ENCODE measurements at regions not wholly inside any gene's neighbourhood (a gene's known extent, or its start where the extent isn't known, plus 50 kb on each side); places are given as distances from the start of the nearest gene placed in this dataset.
"Not testable (repeated sequence)": the region's sequence is repeated elsewhere in the genome, so short reads cannot be mapped to it uniquely, and the experiment has no call there.

DNA sequence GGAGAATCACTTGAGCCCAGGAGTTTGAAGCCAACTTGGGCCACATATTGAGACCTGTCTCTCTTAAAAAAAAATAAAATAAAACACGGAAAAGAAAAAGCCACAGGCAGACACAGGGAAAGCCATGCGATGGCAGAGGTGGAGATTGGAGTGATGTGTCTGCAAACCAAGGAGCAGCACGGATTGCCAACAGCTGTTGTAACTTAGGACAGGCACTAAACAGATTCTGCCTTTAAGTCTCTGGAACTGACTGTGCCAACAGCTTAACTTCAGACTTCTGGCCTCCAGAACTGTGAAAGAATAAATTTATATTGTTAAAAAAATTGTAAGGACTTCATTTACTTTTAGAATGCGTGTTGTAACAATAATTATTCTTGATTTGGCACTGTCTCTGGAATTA is 318.5 kb upstream of the CHD1 start:
- DNase-seq: no peak

DNA sequence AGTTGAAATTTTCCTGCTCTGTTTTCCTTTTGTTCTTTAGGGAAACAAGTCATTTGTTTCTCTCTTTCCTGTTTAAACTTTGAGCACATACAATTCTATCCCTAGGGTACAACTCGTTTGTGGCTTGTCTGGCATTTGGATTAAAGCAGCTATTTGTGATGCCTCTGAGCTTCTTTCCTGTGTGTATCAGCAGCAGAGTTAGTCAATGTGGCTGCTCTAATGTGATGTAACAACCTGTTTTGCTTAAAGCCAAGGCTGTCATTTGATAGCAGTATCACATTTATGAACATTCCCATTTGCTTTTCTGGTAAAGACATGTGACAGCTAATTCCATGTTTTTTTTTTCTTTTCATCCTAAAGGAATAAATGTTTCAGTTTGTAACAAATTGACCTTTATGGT is 314.3 kb upstream of the CHD1 start:
- no peak for DNase-seq

DNA sequence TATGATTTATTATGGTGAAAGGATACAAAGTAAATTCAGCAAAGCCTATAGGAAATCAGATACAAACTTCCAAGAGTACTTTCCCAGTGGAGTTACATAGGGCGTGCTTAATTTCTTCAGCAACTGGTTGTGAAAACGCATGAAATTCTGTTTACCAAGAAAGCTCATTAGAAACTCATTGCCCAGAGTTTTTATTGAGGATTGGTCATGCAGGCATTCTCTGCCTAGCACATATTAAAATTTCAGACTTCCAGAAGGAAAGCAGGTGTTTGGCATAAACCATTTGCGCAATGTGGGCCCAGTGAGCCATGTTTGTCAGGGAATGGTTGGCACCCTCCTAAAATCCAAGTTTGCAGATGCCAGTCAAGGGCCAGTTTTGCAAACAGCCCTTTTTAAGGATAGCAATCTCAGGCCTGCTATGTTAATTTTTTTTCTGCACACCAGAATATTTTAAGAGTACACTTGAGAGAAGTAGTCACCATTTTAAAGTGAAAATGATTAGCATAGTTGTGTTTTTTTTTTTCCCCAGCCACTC is 311.1 kb upstream of the CHD1 start:
- DNase-seq: no peak

DNA sequence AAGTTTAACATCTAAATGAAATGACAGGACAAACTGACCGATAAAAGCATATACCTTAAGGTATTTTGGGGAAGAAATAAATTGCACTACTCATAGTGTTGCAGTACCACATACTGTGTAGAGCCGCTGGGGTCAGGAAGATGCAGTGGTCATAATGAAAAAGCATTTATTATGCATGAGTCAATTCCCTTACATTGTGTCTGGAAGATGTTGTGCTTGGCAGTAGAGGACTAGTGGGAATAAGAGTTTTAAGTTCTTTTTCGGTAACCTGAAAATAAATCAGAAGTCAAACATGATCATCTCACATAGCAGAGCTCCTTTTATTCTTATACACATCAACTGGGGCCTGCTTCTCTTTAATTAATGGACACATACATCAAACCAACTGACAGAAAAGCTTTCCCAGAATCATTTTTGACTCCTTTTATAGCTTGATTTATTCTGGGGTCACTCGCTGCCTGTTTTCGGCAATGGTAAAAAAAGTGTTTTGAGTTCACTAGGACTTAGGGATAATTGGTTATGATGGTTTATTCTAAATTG is 262.5 kb upstream of the CHD1 start:
- no peak for DNase-seq

DNA sequence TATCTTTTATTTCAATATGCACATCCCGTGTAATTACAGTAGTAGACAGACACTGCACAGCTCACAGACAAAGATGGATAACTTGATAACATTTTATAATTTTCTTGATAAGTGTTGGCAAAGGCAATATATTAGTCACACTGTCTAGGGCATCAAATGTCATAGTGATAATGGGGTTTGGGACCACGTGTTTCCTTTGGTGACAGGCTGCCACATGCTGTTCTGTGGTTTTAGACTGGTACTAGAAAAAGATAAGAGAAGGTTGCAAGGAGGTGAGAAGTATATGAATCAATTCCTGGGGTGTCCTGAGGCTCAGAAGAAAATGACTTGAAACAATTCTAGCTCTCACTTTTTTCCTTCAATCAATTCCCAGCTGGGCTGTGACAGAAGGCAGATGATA is 258.8 kb upstream of the CHD1 start:
- DNase-seq: no peak

DNA sequence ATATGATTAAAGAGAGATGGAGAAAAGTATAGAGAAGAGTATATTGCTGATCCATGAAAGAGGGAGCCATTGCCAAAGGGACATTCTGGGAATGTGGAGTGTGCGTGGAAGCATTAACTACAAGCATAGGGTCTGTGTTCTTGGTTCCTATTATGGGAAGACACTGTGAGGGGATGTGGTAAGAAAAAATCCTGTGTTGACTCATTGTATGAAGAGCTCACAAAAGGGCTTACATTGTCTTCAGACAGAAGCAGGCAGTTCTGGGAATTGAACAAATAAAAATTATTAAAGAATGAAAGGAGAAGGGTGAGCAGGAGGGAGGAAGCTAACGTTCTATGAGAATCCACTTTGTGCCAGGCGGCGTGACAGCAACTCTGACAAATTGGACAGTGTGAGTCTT is 250.4 kb upstream of the CHD1 start:
- DNase-seq: no peak

DNA sequence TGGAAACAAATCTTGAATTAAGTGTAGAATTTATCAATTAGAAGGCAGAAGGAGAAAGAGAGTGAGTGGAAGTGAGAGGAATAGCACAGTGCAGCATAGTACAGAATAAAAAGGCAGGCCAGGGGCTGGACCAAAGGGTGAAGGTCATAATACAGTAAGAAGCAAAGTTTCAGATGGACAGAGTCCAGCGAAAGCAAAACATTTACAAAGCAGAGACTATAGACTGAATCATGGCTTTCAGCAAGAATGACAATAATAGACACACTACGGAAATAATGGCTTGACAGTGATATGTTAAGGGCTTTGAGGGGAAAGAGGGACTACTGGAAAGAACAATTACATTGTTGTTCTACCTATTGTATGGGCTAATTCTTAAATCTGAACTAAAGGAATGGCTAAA is 249.0 kb upstream of the CHD1 start:
- DNase-seq: no peak

DNA sequence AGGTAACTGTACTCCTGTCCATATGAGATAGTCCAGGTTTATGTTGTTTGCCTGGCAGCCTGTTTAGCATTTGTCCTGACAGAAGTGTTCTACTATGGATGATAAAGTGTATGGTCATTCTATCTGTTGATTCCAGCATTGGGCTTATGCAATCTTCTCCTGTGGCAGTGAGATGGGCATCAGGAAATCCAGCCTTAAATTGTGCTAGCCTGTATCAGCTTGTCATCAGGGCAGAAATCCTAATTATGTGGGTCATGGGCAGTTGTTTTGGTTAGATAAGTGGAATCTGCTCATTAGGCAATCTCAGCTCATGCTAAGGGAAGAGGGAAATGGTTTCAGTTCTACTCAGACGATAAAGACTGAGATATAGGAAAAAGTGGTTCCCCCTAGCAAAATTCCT is 247.4 kb upstream of the CHD1 start:
- no peak for DNase-seq

DNA sequence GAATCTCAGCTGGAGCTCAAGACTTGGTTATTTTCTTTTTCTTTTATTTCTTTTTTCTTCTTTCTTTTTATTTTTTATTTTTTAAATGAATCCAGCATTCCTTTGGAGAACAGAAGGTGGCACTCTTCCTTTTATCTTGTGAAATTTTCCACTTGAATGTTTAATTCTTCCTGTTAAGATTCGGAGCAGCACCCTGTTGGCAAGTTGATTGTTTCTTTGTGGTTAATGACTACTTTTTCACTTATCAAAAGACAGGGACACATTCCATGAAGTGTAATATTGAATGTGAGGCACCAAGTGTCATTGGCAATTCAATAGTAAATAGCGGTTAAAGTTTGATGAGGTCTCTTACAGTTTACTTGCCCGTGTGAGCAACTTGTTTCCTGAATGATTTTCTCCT is 240.5 kb upstream of the CHD1 start:
- no peak for DNase-seq

DNA sequence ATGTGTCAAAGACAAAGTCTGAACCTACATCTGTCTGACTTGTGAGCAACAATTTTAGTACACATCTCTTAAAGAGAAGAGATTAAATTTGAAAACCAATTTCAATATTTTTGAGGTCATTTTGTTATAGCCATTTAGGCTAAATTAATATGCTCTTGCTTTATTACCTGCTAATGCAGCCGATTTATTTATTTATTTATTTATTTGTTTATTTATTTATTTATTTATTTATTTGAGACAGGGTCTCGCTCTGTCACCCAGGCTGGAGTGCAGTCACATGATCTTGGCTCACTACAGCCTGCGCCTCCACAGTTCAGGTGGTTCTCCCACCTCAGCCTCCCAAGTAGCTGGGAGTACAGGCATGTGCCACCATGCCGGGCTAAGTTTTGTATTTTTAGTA is 232.7 kb upstream of the CHD1 start:
- DNase-seq: not testable (repeated sequence)

DNA sequence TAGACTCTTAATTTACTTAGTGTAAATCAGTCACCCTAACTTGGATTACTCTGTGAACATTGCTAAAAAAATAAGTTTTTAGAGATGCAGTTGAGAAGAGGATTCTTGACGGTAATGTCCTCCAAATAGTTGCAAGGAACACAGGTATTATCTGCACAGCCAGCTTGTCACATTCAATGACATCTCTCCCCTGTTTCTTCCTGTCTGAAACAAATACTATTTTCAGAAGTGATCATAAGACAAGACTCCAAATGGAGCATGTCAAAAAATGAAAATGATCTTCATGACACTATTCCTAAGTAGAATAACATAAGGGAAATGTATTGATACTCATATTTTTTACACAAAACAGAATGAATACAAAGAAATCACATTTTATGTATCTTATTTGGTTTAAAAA is 227.9 kb upstream of the CHD1 start:
- DNase-seq: no peak

DNA sequence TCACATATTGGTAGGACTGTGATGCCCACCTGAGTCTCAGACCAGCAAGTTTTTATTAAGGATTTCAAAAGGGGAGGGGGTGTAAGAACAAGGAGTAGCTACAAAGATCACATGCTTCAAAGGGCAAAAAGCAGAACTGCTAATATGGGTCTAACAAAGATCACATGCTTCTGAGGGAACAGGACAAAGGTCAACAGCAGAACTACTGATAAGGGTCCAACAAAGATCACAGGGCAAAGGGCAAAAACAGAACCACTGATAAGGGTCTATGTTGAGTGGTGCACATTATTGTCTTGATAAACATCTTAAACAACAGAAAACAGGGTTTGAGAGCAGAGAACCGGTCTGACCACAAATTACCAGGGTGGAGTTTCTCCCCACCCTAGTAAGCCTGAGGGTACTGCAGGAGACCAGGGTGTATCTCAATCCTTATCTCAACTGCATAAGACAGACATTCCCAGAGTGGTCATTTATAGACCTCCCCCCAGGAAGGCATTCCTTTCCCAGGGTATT is 214.5 kb upstream of the CHD1 start:
- DNase-seq: not testable (repeated sequence)

DNA sequence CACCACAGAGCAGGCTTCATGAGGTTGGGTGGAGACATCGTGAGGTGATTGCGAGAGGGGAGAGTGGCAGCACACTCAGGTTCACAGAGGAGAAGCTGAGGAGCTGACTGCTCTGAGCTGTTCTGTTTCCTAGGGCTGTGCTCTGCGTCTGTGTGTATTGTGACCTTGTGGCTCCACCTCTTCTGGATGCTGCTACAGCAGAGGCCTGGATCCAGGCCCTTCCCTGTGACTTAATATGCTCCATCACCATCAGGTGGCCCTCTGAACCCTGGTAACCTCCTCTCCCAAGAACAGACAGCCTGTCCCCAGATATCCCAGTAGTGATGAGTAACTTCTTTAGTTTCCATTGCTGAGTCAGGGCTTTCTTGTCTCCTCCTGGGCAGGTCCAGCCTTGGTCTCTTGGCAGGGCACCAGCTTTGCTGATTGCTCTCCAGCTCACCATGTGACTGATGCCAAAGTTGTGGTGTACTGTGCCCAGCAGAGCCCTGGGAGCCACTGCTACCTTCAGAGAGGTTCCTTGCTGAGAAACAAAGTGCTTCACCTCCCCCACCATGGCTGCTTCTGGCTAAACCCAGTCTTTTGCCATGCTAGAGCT is 212.8 kb upstream of the CHD1 start:
- DNase-seq: no peak

DNA sequence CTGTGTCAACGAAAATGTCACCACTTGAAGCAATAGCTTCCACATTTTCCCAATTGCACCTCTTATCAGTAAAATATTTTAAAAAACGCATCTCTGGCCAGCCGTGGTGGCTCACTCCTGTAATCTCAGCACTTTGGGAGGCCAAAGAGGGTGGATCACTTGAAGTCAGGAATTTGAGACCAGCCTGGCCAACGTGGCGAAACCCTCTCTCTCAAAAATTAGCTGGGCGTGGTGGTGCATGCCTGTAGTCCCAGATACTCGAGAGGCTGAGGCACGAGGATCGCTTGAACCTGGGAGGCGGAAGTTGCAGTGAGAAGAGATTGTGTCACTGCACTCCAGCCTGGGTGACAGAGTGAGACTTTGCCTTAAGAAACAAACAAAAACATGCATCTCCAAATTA is 210.1 kb upstream of the CHD1 start:
- DNase-seq: no peak

DNA sequence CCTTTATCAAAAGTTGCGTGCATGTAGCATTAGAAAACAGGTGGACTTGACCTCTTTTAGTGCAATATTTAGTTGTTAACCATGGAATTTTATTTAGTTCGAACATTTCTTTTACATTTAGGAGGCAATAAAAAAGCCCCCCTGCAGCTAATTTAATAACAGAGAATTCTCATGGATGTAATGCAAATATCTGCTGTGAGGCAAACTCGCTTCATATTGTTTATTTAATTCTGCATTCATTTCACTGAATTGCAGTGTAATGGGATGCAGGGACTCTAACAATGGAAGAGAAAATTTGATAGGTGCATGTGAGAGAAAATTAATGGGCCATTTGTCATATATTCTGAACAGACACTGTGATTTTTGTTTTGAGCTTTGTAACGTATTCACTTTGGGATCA is 205.1 kb upstream of the CHD1 start:
- DNase-seq: no peak

DNA sequence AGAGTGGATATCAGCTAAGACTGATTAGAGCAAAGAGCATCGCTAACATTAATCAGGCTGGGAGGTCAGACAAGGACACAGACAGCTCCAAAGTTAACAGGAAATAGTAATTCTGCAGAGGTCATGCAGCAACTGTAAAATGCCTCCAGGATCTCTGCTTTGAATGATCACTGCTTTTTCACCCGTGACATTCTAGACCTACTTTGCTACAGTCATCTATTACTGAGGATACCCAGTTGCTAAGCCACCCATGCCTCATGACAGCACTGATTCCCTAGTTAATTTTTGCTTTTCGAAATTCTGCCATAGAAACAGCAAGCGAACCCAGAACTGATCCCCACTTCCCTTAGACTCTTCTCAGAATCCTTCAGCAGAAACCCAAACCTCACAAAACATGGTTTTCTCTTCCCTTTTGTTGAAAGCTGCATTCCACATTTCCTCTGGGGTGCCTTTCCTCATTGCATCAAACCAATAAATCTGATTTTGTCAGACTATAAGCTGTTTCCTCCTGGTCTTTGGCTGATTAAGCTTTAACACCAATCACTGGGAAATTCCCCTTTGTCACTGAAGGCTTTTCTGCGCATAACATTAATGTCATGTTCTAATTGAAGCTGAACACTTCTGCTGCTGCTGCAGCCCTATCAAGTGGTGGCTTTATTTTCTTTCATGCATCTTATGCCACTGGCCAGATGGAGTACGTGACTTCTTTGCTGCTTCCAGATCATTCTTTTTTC is 201.1 kb upstream of the CHD1 start:
- DNase-seq: no peak

DNA sequence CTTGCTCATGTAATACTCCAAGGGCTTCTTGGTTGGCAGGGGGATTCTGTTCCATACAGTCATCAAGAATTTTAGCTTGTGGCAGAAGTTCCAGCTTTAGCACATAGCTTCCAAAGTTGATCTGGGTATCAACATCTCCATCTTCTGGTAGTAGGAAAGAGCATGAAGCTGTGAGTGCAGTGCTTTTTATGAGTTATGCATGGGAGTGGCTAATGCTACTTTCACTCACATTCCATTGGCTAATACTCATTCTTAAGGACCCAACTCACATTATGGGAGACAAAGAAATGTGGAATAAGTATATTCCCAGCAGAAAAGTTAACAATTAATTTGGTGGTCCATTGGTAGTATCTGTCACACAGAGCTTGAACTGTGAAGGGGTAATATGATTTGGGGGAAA is 194.2 kb upstream of the CHD1 start:
- DNase-seq: no peak

DNA sequence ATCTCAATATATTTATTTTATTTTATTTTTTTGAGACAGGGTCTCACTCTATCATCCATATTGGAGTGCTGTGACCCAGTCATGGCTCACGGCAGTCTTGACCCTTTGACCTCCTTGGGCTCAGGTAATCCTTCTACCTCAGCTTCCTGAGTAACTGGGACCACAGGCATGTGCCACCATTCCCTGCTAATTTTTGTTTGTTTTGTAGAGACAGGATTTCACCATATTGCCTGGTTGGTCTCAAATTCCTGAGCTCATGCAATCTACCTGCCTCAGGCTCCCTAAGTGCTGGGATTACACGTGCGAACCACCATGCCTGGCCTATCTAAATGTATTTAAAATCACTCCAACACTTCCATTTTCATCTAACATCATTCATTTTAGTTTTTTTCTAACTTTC is 190.5 kb upstream of the CHD1 start:
- no peak for DNase-seq

DNA sequence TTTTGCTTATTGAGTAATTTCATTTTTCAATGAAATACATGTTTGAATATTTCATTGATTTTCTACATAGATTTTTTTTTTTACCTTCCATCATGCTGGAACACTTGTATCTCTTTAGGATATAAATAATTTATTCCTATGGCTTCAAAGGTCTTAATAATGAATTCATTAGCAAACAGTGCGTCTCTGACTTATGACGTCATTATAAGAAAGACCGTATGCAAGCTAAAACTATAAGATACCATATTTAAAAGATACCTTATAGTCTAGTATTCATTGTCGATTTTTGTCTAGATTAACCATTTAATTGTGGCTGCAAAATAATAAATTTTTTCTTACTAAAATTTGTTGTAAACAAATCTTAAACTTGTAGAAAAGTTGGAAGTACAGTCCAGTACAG is 187.7 kb upstream of the CHD1 start:
- DNase-seq: no peak

DNA sequence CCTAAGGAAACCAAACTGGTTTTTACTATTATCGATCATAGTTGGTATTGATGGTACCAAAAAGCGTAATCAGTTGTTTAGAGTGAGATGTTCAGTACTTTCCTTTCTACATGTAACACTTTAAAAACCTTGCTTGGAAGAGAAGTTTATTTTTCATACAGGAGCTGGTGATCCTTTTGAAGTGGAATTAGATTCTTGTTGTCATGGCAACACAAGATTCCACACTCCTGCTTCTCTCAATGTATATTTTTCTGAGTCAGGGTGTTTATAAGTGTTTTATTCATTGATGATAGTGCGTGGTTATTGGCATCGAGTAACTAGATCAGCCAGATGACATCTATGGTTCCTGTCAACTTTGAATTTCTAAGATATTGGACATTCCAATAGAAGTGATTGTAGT is 181.1 kb upstream of the CHD1 start:
- DNase-seq: no peak

DNA sequence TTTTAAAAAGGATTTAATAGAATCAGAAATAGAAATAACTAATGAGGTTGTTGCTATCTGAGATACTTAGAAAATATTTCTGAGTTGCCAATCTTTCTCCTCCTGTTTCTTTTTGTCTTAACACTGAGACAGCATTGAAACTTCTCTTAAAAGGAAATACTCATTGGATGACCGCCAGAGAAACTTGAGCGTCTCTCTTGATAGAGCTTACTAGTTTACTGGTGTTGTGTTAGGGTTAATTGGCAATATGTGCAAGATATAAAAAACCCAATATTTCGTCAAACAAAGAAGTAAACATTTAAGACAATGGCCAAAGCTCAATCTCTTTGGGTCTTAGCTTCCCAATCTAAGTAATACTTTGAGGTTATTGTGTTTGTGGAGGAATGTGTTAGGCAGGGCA is 176.4 kb upstream of the CHD1 start:
- DNase-seq: peak; percentile 0

DNA sequence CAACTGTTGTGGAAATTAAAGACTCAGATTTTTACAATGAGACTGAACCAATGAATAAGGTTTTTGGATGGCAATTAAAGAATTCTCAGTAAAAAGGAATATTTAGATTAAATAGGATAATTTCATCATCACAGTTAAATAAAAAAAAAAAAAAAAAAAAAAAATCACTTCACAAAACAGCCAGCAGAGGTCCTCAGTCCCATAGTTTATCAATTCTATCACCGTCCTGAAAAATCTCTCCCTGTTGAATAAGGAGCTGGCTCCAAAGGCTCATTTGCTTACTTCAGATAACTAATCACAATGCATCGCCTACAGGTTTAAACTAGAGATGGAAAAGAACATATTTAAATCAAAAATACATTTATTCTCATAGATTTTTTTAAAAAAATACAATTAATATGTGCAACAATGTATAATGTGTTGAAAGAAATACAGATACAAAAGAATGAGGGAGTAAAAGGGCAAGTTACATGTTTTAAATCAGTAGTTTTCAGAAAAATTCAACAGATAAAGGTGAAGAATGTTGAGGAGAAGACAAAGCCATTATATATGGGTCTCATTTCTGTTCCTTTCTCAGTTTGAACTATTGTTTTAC is 175.8 kb upstream of the CHD1 start:
- peak; percentile 2 for DNase-seq

DNA sequence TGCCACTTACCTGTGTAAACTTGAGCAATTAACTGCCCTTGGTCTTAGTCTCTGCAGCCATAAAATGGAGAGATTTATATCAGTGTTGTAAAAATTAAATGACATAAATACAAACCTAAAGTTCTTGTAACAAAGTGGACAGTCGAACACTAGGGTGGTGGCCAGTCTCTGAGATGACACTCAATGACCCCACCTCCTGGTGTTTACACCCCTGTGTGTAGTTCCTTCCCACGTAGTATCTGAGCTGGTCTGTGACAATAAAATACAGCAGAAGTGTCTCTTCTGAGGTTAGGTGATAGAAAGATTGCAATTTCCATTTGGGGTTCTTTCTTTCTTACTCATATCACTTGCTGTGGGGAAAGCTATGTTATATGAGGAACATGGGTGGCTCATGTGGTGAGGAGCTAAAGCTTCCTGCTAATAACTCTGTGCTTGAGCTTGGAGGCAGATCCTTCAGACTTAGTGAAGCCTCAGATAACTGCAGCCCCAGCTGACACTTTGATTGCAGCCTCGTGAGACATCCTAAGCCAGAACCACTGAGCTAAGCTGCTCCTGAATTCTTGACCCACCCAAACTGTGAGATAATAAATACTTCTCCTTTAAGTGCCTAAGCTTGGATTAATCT is 173.4 kb upstream of the CHD1 start:
- no peak for DNase-seq

DNA sequence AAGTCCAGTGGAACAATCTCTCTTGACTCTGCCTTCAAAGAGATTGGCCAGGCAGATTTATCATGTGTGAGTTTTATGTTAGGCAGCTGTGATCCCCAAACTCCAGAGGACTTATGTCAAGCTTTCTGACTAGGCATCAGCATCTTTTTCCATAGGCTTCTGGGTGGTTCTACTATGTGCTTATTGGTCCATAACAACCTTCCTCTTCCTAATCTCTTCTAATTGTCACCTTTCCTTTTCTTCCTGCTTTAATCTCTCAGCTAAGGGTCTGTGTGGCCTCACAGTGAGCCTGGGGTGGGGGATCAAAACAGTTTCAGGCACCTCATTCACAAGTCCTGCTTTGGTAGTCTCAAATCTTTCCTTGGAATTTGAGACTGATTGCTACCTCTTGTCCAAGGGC is 170.9 kb upstream of the CHD1 start:
- no peak for DNase-seq

Measured in NCI-H1105 (cell line).